Sigmoid colon (tissue), 4 donors: ENCODE measurements at regions not wholly inside any gene's neighbourhood (a gene's known extent, or its start where the extent isn't known, plus 50 kb on each side); places are given as distances from the start of the nearest gene placed in this dataset.

Experiments used
- CTCF ChIP-seq, 4 experiments: fragments of 450-650 bp in 3 of 4; fragments of 200-600 bp in 1 of 4; IDR thresholded peaks; one replicate each; pipeline ENCODE4 v1.5.1; 2016 to 2019; ENCODE audit warnings: antibody characterized with exemption in 4 of 4, mild to moderate bottlenecking in 3 of 4, moderate library complexity in 2 of 4
- EP300 ChIP-seq, 4 donors: sonication (generic); formaldehyde crosslinking; IDR thresholded peaks; one replicate each; pipeline ENCODE4 v1.6.1; 2017; ENCODE audit warnings: antibody characterized with exemption in 4 of 4

- TF ChIP-seq EP300 (IDR thresholded peaks at IDR 0.05) (no peak), CTCF (IDR thresholded peaks at IDR 0.05) (no peak)
Measured at GRCh38 chr2:21667638-21668037, 543.9 kb downstream of the TDRD15 start.
